BE2C (cell line): ENCODE measurements at regions not wholly inside any gene's neighbourhood (a gene's known extent, or its start where the extent isn't known, plus 50 kb on each side); places are given as distances from the start of the nearest gene placed in this dataset.

Source experiments
- DNase-seq: peaks from one replicate; pipeline ENCODE4 v3.0.0-alpha.2; 2020
- H3K27me3 ChIP-seq: fragments of 250-450 bp; sonication (Bioruptor Pico); 2 replicates; pipeline ENCODE4 v1.5.1; 2020; ENCODE audit warnings: mild to moderate bottlenecking
- H3K36me3 ChIP-seq: fragments of 250-450 bp; sonication (Bioruptor Pico); 2 replicates; pipeline ENCODE4 v1.5.1; 2020; ENCODE audit warnings: mild to moderate bottlenecking
- H3K4me1 ChIP-seq: fragments of 250-450 bp; sonication (Bioruptor Pico); 2 replicates; pipeline ENCODE4 v1.5.1; 2020
- H3K4me3 ChIP-seq: 2 replicates; pipeline ENCODE4 v1.5.1; 2011; ENCODE audit warnings: low read depth, low read length
- H3K9me3 ChIP-seq: fragments of 250-450 bp; sonication (Bioruptor Pico); 2 replicates; pipeline ENCODE4 v1.5.1; 2020
- TF ChIP-seq, protein P1 (sequence below): IDR thresholded peaks from 2 replicates; pipeline ENCODE4 v1.5.1; 2012; ENCODE audit warnings: mild to moderate bottlenecking, low read depth, low read length

DNA sequence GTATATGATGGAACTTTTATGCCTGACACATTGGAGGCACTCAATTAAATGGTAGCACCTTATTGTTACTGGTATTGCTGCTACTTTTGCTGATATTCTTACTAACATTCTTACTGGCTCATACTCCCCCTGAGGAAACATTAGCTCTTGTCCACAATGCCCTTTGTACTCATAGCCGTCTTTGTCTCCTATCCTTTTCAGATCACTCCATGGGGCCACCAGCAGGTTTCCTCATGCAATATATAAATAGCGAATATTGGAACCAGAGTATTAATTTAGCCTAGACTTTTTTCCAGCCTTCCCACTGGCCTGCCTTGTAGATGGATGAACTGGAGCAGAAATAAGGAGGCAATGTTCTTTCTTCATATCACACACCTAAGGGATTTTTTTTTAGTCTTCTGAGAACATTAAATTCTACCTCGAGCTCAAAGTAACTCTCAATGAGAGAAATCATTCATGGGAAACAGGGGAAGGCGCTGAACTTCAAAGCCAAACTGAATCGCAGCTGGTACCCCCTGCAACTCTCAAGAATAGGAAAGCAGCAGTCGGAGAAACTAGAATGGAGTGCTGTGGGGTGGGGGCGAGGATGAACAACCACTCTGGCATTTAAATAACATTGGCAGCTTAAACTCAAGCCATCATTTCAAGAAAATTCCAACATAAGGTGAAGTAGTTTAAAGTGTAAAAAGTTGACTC lies 300.3 kb downstream of the TAFA4 start:
- Histone ChIP-seq H3K4me3 (no peak overlapping the region), H3K4me1 (no peaks in the 10 kb centered on the region), H3K27me3 (no peaks in the 10 kb centered on the region), H3K36me3 (no peaks in the 10 kb centered on the region), H3K9me3 (no peaks in the 10 kb centered on the region)
- TF ChIP-seq, protein P1, sequence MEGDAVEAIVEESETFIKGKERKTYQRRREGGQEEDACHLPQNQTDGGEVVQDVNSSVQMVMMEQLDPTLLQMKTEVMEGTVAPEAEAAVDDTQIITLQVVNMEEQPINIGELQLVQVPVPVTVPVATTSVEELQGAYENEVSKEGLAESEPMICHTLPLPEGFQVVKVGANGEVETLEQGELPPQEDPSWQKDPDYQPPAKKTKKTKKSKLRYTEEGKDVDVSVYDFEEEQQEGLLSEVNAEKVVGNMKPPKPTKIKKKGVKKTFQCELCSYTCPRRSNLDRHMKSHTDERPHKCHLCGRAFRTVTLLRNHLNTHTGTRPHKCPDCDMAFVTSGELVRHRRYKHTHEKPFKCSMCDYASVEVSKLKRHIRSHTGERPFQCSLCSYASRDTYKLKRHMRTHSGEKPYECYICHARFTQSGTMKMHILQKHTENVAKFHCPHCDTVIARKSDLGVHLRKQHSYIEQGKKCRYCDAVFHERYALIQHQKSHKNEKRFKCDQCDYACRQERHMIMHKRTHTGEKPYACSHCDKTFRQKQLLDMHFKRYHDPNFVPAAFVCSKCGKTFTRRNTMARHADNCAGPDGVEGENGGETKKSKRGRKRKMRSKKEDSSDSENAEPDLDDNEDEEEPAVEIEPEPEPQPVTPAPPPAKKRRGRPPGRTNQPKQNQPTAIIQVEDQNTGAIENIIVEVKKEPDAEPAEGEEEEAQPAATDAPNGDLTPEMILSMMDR, result no peak
- DNase-seq, result no peak

DNA sequence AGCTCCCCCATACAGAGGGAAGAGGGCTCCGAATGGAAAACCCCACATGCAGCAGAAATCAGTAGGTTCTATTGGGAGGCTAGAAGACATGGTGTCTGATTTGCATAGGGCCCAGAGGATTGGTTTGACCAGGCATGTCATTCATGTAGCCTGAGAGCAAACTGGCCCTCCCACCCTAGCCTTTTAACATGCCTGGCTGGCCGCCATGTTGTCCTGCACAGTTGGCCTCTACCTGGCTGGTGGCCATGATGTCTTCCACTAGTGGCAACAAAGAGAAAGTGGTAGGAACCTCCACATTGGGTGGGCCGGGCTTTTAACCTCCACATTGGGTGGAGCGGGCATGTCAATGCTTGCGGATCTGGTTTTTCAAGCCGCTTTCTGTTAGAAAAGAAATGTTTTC lies 312.1 kb downstream of the TAFA4 start:
- TF ChIP-seq, protein P1, result no peak
- Histone ChIP-seq H3K4me3 (no peak overlapping the region), H3K36me3 (no peaks in the 10 kb centered on the region), H3K9me3 (no peaks in the 10 kb centered on the region), H3K4me1 (no peaks in the 10 kb centered on the region), H3K27me3 (no peaks in the 10 kb centered on the region)
- DNase-seq, result peak; percentile 42

- H3K36me3 ChIP-seq, result no peaks in the 10 kb centered on the region
- no peak overlapping the region for H3K4me3 ChIP-seq
- H3K27me3 ChIP-seq, result no peaks in the 10 kb centered on the region
- no peak for DNase-seq
- TF ChIP-seq, protein P1, result no peak
- no peaks in the 10 kb centered on the region for H3K9me3 ChIP-seq
- no peaks in the 10 kb centered on the region for H3K4me1 ChIP-seq
Observed at GRCh38 chr3:68614087-68614486, 318.3 kb downstream of the TAFA4 start.

GRCh38 chr3:68571321-68571720 lies 361.0 kb downstream of the TAFA4 start:
- TF ChIP-seq, protein P1, result no peak
- H3K9me3 ChIP-seq, result no peaks in the 10 kb centered on the region
- no peak for DNase-seq

DNA sequence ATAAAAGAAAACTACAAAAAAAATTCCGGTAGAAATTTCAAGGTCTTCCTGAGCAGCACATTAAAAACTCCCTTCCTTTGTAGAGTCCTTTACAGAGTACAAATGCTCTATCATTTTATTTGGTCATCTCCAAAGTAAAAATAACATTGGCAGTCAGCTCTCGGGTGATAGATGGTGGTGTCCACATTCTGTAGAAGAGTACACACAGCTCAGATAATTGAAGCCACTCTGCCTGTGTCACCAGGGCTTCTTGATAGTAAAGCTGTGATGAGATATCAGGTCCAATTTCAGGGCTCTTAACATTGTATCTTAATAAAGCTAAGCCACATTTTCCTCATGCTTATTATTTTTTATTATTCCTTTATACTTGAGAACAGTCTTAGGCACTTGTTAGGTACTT lies 371.6 kb downstream of the TAFA4 start:
- H3K4me3 ChIP-seq, result no peak overlapping the region
- H3K4me1 ChIP-seq, result no peaks in the 10 kb centered on the region
- no peaks in the 10 kb centered on the region for H3K36me3 ChIP-seq
- no peak for DNase-seq
- H3K27me3 ChIP-seq, result no peaks in the 10 kb centered on the region
- H3K9me3 ChIP-seq, result no peaks in the 10 kb centered on the region
- TF ChIP-seq, protein P1, result no peak

More at GRCh38 chr3:68571321-68571720, 361.0 kb downstream of the TAFA4 start:
- Histone ChIP-seq H3K27me3 (no peaks in the 10 kb centered on the region), H3K4me1 (no peaks in the 10 kb centered on the region), H3K4me3 (no peak overlapping the region), H3K36me3 (no peaks in the 10 kb centered on the region)

GRCh38 chr3:68535782-68536181 lies 396.6 kb downstream of the TAFA4 start:
- no peak for DNase-seq
- Histone ChIP-seq H3K27me3 (no peaks in the 10 kb centered on the region), H3K9me3 (no peaks in the 10 kb centered on the region), H3K36me3 (no peaks in the 10 kb centered on the region), H3K4me1 (no peaks in the 10 kb centered on the region), H3K4me3 (no peak overlapping the region)
- TF ChIP-seq, protein P1, result no peak
